NCI-H524 (cell line): ENCODE measurements at regions not wholly inside any gene's neighbourhood (a gene's known extent, or its start where the extent isn't known, plus 50 kb on each side); places are given as distances from the start of the nearest gene placed in this dataset.

Experiments used
- DNase-seq, 2 experiments: peaks; one replicate each; lab custom pipeline; 2025; lab: John Stamatoyannopoulos, UW

DNA sequence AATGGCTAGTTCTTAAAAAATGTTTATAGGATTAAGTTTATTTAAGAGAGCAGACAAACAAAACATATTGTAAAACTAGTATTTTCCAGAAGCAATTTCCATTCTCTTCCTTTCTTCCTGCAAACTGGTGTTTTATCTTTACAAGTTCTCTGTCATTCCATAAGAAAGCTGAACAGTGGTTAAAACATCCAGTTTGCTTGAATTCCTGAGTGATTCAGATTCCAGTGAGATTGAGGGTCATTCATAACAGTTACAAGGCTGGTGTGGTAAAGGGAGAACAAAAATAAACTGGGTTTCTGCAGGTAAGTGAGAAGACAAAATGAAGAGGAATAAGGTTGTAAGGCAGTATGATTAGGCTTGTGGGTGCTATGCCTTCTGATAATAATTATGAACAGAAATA, 544.8 kb upstream of the DIPK2B start:
- DNase-seq = no peak

DNA sequence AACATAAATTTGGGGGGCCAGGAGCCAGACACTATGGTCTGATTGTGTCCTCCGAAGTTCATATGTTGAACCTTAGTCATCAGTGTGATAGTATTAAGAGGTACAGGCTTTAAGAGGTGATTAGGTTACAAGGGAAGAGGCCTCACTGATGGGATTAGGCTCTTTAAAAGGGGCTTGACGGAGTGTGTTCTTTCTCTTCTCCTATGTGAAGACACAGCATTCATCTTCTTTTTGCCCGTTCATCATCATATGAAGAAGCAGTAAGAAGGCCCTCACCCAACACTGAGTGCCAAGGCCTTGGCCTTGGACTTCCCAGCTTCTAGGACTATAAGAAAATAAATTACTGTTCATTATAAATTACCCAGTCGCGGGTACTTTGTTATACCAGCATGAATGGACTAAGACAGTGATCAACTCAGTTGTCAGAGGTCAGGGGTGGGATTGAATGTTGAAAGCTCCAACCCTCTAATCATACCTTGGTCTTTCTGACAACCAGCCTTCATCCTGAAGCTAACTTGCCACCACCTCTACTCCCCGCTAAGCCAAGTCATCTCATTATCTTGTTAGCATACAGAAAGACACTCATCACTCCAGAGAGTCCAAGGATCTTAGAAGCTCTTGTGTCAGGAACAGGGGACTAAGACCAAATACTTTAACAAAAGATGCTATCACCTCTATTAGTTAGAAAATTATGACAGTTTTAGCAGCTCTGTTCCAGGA, 543.4 kb upstream of the DIPK2B start:
- DNase-seq = peak in 1 of 2 experiments; percentile 24

DNA sequence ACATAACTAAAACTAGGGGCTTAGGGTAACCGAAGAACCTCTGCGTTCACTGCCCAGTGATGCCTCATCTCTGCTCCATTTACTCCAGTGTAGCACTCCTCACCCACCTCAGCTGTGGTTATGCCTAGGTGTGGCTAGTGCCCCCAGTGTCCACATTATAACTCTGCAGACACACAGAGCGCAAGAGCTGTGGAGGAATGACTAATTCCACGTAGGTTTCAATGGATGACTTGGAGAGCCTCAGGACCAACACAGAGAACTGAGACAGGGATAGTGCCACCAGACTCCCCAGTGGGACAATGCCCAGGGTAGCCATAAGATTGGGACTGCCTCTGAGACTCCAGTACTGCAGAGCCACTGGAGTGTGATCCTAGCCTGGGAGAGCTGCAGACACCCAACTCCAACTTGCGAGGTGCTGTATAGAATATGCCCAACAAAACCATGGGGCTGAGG, 542.4 kb upstream of the DIPK2B start:
- DNase-seq = peak in 1 of 2 experiments; percentile 12

DNA sequence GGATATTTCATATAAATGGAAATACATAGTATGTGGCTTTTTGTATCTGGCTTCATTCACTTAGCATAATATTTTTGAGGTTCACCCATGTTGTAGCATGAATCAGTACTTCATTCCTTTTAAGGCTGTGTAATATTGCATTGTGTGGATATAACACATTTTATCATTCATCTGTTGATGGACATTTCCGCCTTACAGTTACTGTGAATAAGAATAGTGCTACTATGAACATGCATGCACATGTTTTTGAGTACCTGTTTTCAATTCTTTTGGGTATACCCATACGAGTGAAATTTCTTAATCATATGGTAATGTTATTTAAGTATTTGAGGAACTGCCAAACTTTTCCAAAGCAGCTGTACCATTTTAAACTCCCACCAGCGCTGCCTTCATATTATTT, 539.6 kb upstream of the DIPK2B start:
- DNase-seq = no peak

DNA sequence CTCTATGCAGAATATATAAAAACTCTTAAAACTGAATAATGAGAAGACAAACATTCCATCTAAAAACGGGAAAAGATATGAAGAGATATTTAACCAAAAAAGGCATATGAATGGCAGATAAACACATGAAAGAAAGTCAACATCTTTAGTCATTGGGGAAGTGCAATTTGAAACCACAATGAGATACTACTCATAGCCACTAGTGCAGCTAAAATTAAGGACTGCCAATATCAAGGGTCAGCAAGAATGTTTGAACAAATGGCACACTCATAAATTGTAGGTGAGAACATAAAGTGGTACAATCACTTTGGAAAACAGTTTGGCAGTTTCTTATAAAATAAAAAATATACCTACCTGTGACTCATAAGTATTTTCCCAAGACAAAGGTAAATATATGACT, 534.9 kb upstream of the DIPK2B start:
- no peak for DNase-seq

DNA sequence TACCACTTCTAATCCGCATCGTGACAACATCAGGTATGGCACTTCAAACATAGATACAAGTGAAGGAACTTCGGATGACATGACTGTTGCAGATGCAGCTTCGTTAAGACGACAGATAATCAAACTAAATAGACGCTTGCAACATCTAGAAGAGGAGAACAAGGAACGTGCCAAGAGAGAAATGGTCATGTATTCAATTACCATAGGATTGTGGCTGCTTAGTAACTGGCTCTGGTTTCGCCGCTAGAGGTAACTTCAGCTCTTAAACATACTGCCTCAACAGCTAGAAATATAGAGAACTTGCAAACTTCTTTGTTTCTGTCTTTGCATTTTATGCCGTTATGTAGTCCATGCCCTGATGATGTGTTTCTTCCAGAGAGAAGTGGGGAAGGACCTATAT, 530.8 kb upstream of the DIPK2B start:
- no peak for DNase-seq

DNA sequence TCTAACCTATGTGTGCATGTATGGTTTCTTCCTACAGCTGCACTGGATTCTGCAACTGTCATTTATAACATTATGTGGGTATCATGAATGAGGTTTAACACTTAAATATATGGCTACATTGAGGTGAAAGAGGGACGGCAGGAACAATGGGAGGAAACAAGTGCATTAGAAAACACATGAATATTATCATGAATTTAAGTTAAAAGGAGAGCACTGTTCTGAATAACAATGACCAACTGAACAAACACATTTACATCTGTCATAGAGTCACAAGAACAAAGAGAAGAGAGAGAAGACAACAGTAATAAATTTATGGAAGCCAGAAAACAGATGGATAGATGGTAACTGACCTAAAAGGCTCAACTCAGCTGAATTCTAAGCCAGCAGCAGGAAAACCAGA, 527.1 kb upstream of the DIPK2B start:
- DNase-seq = no peak

DNA sequence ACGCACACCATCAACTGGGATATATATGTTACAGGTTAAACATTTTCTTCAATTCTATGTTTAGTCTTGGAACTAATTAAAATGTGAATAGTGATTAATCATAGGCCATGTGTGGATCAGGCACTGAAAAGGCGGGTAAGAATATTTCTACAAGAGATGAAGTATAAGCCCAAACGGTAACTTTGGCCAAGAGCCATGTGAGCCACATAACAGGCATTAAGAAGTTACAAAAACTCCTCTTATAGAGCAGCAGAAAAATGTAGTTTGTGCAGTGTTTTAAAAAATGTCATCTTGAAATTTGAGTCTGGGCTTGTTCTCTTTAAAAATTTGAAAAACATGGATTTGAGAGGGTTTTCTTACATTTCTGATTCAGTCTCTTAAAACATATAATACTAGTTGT, 521.8 kb upstream of the DIPK2B start:
- no peak for DNase-seq

DNA sequence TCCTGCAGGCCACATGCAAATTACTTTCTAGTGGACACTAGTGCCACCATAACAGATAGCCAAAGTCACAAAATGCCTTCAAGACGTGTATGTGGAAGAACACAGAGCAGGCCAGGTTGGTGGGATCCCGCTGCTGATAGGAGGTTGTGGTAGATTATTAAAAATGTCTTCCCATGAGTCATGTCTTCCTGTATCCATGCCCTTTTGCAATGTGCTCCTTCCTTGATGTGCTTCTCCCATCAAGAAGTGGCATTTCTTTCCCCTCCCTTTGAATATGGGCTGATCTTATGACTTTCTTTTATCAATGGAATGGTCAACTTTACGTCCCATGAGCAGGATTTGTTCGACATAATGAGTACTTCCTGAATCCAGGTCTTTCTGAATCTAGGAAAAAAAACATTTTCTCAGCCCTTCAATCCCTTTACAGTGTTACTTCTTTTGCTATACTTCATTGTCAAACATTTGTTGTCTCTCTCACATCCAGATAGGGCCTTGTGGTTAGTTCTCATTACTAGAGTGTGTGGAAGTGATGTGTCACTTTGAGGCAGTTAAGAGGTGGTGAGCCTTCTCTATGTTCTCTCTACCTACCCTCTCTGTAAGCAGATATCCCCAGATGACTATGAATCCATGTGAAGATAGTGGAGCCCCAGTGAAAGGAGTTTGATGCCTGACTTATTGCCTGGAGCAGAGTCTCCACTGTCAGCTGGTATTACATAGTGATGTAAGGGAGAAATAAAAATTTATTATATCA, 519.2 kb upstream of the DIPK2B start:
- no peak for DNase-seq

DNA sequence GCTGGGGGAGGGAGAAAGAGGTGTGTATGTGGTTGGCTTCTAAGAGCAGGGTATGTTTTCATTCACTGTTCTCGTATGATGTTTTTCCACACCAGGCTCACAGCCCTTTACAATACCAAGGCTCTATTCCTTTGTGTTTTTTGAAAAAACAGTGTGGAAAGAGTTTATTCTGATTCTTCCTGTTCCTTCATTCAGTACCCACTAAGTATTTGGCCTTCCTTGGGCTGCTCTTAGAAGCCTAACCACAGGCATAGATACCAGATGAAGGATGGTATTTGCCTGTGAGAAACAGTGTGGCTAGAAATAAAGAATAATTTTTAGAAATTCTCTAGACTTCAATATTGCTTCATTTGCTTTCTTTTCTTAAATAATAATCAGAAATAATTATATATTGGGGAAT, 518.0 kb upstream of the DIPK2B start:
- DNase-seq = no peak

DNA sequence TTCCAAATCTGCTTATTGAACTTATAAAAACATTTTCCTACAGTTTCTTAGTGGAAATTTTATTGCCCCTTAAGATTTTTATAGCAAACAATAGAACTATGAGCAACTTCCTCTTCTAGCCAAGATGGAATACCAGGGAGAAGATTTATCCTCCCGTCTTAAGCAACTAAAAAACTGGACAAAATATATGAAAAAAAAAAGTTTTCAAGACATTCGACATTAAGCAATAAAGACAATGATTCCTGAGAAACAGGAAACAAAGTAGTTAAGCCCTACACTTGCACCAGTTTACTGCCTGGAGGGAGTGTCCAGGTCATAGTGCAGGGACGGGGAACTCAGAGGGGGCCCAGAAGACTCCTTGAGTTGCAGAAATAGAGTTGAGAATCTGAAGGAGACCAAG, 516.1 kb upstream of the DIPK2B start:
- DNase-seq = no peak

DNA sequence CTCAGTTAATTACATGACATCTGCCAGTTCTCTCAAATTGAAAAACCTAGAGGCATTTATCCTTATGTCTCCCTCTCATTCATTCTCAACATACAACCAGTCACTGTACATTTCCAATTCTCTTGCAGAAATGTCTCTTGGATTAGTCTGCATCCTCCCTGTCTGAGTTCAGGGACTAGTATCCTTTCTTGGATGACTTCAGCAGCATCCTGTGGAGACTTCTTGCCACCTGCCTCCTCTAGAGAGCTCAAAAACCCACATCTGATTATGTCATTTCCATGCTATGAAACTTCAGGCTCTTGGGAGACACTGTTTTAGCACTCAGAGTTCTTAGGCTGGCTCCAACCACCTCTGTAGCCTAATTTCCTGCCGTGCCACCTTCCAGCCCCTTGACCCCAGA, 515.1 kb upstream of the DIPK2B start:
- no peak for DNase-seq

DNA sequence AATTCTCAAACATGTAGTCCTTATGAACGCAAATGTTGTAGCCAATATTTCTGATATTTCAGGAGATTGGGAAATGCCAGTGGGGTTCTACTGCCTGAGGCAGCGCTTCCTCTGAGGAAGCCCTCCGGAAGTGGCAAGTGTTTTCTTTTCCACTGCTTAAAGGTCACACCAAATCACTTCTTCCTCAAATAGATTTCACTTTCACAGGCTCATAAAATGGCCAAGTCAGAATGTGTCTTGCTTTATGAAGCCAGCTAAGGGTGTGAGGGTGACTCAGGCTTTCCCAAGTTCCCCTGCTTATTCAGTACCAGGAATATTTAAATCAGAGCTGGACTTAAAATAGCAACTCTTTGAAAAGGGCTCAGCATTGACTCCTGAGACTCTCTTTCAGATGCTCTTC, 514.2 kb upstream of the DIPK2B start:
- no peak for DNase-seq

DNA sequence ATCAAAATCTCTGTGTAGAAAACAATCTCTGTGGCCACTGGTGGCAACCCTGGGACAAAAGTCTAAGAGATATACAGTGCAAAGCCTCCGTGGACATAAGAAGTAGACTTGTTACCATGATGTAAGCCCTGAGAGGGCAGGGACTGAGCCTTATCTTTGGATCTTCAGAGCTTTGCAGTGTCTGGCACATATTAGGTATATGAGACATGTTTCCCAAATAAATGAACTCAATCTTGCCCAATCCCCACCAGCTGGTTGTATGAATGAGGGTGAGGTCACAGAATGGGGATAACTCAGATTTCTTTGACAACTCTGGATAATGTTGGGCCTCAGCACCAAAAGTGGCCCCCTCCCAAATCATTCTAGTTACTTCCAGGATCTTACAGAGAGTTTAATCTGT, 511.4 kb upstream of the DIPK2B start:
- no peak for DNase-seq

DNA sequence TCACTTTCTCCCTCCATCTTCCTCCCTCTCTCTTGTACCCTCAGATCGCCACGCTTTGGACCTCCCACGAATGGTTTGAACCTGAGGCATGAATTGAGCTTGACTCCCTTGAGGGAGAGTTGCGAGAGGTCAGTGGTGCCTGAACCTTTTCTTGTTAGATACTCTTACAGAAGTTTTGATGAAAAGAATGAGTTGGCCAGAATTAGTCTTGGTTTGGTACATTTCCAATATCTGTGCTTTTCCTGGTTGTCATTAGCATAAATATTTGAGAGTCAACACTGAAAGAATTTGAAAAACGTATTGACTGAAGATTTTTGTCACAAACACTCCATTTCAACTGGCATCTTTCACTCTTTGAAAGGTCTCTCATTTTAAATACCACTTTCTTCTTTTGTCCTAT, 510.6 kb upstream of the DIPK2B start:
- DNase-seq = no peak

DNA sequence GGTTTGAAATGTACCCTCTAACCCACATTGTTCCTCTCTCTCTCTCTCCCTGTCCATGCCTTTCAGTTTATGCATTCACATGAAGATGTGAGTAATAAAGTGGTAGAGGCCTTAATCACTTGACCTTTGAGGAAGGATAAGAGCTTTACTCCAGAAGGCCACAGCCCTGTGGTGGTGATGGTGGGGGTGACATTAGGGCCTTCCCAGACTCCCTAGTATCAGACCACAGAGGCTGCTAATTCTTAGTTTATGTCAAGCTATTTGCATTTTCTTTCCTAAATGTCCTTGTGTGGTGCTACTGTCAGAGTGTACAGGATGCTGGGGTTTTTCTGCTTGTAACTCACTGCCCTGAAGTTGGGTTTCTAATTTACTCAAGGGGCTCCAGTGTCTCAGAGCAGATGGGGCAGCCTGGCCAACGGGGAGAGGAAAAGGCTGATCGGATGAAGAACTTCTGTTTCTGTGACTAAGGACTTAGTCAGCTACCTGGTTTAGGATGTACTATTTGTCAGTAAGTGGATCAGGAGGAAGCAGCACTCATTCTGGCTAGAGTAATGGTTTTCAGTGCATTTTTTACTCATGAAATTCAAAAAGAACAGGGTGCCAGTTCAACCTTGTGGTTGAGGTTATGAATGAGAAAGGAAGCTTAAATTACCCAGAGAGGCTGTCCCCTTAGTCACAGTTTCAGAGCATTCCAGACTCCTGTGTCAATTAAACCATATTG, 509.6 kb upstream of the DIPK2B start:
- no peak for DNase-seq

DNA sequence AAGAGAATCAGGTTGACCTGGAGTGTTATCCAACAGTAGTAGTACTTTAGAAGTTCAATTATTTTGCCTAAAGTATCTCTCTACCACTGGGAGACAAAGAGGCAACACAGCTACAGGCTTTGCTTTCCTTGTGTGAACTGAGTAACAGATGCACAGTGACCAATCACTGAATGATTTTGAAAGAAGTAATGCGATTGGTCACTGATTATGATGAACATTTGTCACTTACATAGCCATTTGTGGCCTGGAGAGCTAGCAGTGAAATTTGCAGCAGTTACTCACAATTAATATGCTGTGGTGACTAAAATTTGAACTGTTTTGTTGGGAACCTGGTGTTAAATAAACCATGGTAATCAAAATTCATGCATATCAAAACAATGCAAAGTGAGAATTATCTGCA, 508.7 kb upstream of the DIPK2B start:
- no peak for DNase-seq

DNA sequence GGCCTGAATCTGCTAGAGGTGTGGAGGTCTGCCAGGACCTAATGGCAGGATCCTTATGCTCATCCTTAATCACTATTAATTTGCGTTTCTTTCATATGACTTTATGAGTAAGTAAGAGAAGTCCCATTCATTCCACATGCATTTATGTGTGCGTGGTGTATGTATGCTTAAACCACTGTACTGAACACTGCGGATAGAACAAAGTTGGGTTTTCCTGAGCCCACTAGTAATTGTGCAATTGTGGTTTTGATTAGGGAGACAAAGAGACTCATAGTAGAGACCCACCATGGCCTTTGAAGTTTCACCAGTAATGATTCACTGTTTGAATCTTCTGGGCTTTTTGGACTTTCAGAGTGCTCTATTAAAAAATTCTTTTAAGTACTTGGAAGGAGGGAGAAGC, 498.5 kb upstream of the DIPK2B start:
- no peak for DNase-seq

DNA sequence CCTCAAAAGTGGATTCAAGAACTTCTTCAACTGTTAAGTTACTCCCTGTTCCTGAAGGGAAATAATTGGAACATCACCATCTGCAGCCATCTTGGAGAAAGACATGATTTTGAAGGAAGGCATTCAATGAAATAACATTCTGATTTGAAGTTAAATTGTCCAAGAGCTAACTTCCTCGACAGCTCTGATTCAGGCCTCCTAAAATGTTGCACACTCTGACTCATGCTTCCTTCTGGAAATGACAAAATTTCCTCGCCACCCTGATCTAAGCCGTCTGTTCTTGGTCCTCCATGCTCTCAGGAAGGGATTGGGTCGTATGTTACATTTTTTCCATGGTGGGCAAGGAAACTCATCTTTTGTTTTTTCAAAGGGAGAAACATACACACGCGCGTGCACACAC, 496.9 kb upstream of the DIPK2B start:
- no peak for DNase-seq

DNA sequence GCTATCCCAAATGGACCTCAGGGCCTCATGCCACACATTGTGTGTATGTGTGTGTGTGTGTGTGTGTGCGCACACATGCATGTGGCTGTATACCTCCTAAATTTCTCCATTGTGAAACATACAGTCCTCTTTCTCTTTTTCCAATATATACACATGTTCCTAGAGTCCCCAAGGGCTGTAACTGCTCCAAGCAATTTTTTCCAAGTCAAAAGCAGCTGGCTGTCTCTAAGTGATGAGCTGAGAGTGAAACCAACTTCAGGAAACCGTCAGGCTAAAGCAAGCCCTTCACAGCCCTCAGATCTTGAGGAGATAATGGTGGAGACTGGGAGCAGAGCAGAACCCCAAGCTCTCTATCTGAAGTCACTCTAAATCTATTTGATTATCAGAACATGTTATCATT, 496.1 kb upstream of the DIPK2B start:
- no peak for DNase-seq

DNA sequence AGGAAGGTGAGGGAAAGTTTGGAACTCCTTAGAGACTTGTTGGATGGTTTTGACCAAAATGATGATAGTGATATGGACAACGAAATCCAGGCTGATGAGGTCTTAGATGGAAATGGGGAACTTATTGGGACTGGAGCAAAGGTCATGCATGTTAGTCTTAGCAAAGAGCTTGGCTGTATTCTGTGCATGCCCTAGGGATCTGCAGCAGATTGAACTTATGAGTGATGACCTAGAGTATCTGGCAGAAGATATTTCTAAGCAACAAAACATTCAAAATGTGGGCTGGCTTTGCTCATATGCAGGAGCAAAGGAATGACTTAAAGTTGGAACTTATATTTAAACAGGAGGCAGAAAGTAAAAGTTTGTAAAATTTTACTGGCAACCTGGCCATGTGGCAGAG, 489.3 kb upstream of the DIPK2B start:
- DNase-seq = no peak

DNA sequence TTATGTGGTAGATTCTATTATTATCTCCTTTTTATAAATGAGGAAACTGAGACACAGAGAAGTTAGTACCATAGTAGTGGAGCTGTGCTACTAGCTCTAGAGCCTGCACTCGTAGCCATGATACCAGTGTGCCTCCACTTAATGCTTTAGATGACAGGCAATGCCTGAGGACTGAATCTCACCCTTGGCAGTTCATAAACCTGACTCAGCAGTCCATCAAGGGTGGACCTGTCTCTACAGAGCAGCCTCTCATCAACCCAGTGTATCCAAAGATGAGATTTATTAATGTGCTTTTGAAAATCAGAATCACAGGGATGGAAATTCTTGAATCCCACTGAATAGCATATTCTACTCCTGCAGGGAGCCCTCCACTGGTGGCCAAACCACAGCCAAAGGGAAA, 483.2 kb upstream of the DIPK2B start:
- no peak for DNase-seq

DNA sequence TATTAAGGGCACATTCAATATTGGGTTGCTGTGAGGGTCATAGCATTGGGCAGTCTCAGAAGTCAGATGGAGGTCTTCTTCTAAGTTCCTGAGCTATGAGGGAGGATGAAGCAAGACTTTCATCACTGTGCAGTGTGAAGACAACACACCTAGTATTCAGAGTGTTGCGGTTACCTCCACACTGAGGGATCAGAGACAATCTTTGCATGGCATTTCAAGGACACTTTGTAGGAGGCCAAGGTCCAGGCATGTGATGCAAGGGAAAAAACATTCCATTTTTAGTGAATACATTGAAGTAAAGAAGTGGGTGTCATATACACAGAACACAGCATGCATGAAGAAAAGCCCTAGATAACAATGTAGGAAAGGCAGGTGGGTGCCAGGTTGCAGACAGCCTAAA, 481.2 kb upstream of the DIPK2B start:
- no peak for DNase-seq
